ENCODE measurements at regions not wholly inside any gene's neighbourhood (a gene's known extent, or its start where the extent isn't known, plus 50 kb on each side); places are given as distances from the start of the nearest gene placed in this dataset.

- Mint-ChIP-seq H3K4me3 (no peak overlapping the region), H3K36me3 (ENCODE audit: low read depth) (no peaks in the 10 kb centered on the region), H3K9me3 (peaks cover 2% of the 10 kb centered on the region), H3K27me3 (ENCODE audit: low read depth) (no peaks in the 10 kb centered on the region), H3K4me1 (no peaks in the 10 kb centered on the region), H3K27ac (ENCODE audit: unreplicated experiment) (no peak overlapping the region)
- DNase-seq (ENCODE audit: low read depth, low spot score): no peak
- TF ChIP-seq, protein P1, sequence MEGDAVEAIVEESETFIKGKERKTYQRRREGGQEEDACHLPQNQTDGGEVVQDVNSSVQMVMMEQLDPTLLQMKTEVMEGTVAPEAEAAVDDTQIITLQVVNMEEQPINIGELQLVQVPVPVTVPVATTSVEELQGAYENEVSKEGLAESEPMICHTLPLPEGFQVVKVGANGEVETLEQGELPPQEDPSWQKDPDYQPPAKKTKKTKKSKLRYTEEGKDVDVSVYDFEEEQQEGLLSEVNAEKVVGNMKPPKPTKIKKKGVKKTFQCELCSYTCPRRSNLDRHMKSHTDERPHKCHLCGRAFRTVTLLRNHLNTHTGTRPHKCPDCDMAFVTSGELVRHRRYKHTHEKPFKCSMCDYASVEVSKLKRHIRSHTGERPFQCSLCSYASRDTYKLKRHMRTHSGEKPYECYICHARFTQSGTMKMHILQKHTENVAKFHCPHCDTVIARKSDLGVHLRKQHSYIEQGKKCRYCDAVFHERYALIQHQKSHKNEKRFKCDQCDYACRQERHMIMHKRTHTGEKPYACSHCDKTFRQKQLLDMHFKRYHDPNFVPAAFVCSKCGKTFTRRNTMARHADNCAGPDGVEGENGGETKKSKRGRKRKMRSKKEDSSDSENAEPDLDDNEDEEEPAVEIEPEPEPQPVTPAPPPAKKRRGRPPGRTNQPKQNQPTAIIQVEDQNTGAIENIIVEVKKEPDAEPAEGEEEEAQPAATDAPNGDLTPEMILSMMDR (conservative IDR thresholded peaks at IDR 0.05): no peak
Observed at GRCh38 chr4:160877087-160877790, 1286.6 kb downstream of the FSTL5 start.

DNA sequence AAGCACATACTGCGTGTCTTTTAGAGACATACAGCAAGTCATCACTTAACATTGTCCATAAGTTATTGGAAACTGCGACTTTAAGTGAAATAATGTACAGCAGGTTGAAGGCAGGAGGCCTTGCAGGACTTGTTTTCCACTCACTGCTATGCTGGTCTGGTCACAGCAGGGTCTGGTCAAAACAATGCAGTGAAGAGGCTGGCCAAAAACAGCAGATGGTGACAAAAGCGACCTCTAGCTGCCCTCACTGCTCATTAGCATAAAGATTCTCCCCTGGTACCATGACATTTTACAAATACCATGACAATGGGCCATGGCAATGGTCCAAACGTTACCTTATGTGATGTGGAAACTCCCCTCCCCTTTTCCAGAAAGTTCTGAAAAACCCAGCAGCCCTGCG lies 1283.6 kb downstream of the FSTL5 start:
- DNase-seq (ENCODE audit: low read depth, low spot score): no peak
- no peaks in the 10 kb centered on the region for H3K4me1 Mint-ChIP-seq
- H3K9me3 Mint-ChIP-seq: peaks cover 2% of the 10 kb centered on the region
- no peak overlapping the region for H3K4me3 Mint-ChIP-seq
- H3K27me3 Mint-ChIP-seq (ENCODE audit: low read depth): no peaks in the 10 kb centered on the region
- no peak overlapping the region for H3K27ac Mint-ChIP-seq (ENCODE audit: unreplicated experiment)
- H3K36me3 Mint-ChIP-seq (ENCODE audit: low read depth): no peaks in the 10 kb centered on the region
- TF ChIP-seq, protein P1 (conservative IDR thresholded peaks at IDR 0.05): no peak

GRCh38 chr4:160887668-160888067 lies 1276.1 kb downstream of the FSTL5 start:
- no peaks in the 10 kb centered on the region for H3K9me3 Mint-ChIP-seq

DNA sequence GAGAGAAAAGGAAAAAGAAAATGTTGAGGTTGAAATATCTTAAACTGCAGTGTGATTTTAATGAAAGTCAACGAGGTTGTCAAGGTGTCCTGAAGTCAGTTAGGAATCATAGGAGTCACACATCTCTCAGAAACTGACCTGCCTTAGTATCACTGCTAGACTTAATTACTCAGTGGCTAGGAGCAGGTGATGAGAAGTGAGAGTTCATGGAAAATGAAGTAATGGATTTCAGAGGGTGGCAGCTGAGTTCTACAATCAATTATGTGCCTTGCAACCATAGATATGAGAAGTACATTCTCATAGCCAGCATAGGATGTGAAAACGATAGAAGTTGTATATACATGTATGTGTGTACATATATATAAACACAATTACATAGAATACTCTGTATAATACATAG lies 1269.7 kb downstream of the FSTL5 start:
- DNase-seq (ENCODE audit: low read depth, low spot score): no peak
- Mint-ChIP-seq H3K4me1 (no peaks in the 10 kb centered on the region), H3K27ac (ENCODE audit: unreplicated experiment) (no peak overlapping the region), H3K36me3 (ENCODE audit: low read depth) (no peaks in the 10 kb centered on the region), H3K9me3 (no peaks in the 10 kb centered on the region), H3K4me3 (no peak overlapping the region), H3K27me3 (ENCODE audit: low read depth) (no peaks in the 10 kb centered on the region)
- TF ChIP-seq, protein P1 (conservative IDR thresholded peaks at IDR 0.05): no peak

More at GRCh38 chr4:160887668-160888067, 1276.1 kb downstream of the FSTL5 start:
- Mint-ChIP-seq H3K27ac (ENCODE audit: unreplicated experiment) (no peak overlapping the region), H3K4me3 (no peak overlapping the region), H3K27me3 (ENCODE audit: low read depth) (no peaks in the 10 kb centered on the region), H3K4me1 (no peaks in the 10 kb centered on the region), H3K36me3 (ENCODE audit: low read depth) (no peaks in the 10 kb centered on the region)
- TF ChIP-seq, protein P1 (conservative IDR thresholded peaks at IDR 0.05): no peak
- DNase-seq (ENCODE audit: low read depth, low spot score): no peak

- Mint-ChIP-seq H3K27me3 (ENCODE audit: low read depth) (no peaks in the 10 kb centered on the region), H3K9me3 (no peaks in the 10 kb centered on the region), H3K4me3 (no peak overlapping the region), H3K4me1 (no peaks in the 10 kb centered on the region), H3K36me3 (ENCODE audit: low read depth) (no peaks in the 10 kb centered on the region), H3K27ac (ENCODE audit: unreplicated experiment) (no peak overlapping the region)
- no peak for DNase-seq (ENCODE audit: low read depth, low spot score)
- TF ChIP-seq, protein P1 (conservative IDR thresholded peaks at IDR 0.05): no peak
Observed at GRCh38 chr4:160894809-160895208, 1269.0 kb downstream of the FSTL5 start.

Measured in neural crest cell (in vitro differentiated cells).